GM23248 (cell line): ENCODE measurements at regions not wholly inside any gene's neighbourhood (a gene's known extent, or its start where the extent isn't known, plus 50 kb on each side); places are given as distances from the start of the nearest gene placed in this dataset.

Experiments used
- EZH2 ChIP-seq: fragments of 200-600 bp; sonication (generic); IDR thresholded peaks from 2 replicates; pipeline ENCODE4 v1.6.1; 2018; ENCODE audit warnings: antibody characterized with exemption, mild to moderate bottlenecking; ENCODE audit not compliant: insufficient read depth, poor library complexity, severe bottlenecking
- EZH2phosphoT487 ChIP-seq: fragments of 200-600 bp; sonication (generic); IDR thresholded peaks from 2 replicates; pipeline ENCODE4 v1.6.1; 2018; ENCODE audit warnings: antibody characterized with exemption, moderate library complexity, mild to moderate bottlenecking, low read depth; ENCODE audit not compliant: insufficient read depth

GRCh38 chr9:110073356-110073905 lies 134.5 kb downstream of the C9orf152 start:
- TF ChIP-seq EZH2 (no peak), EZH2phosphoT487 (no peak)
